Activated B cell treated with CpG ODN at 0.5 μM for 24 hours (primary cell): ENCODE measurements at regions not wholly inside any gene's neighbourhood (a gene's known extent, or its start where the extent isn't known, plus 50 kb on each side); places are given as distances from the start of the nearest gene placed in this dataset.

Experiments
- ATAC-seq: fragments of 200-7000 bp; cut with Tn5 transposase; one replicate; pipeline ENCODE4 v1.10.0; 2021; ENCODE audit warnings: low read depth, mild to moderate bottlenecking, moderate library complexity
- CTCF ChIA-PET: fragments of 350-600 bp; sonication (Branson Sonifier 250); formaldehyde crosslinking; loops from one replicate; lab custom pipeline; 2021; ENCODE audit warnings: antibody characterized with exemption; lab: Charles Lee
- POLR2A ChIA-PET: fragments of 350-600 bp; sonication (Branson Sonifier 250); formaldehyde crosslinking; loops from one replicate; lab custom pipeline; 2021; ENCODE audit warnings: antibody characterized with exemption; lab: Charles Lee
- DNase-seq: peaks from one replicate; pipeline ENCODE4 v3.0.0; 2022
- H3K27ac Mint-ChIP-seq: one replicate; pipeline ENCODE4 v1.8.0; 2020; ENCODE audit warnings: mixed read lengths
- H3K27me3 Mint-ChIP-seq: one replicate; pipeline ENCODE4 v1.8.0; 2021; ENCODE audit warnings: mixed read lengths
- H3K36me3 Mint-ChIP-seq: one replicate; pipeline ENCODE4 v1.8.0; 2021; ENCODE audit warnings: low read depth, mixed read lengths
- H3K4me1 Mint-ChIP-seq: one replicate; pipeline ENCODE4 v1.8.0; 2021; ENCODE audit warnings: mixed read lengths
- H3K4me3 Mint-ChIP-seq: one replicate; pipeline ENCODE4 v1.8.0; 2020; ENCODE audit warnings: mild to moderate bottlenecking, mixed read lengths
- H3K9me3 Mint-ChIP-seq: one replicate; pipeline ENCODE4 v1.8.0; 2020; ENCODE audit warnings: mixed read lengths
- intact Hi-C: fragments of 100-400 bp; cut with micrococcal nuclease; formaldehyde crosslinking; loops from one replicate; pipeline ENCODE4 v1.15.1; 2024
- TF ChIP-seq, protein P1 (sequence below): fragments of 200-600 bp; IDR thresholded peaks from one replicate; pipeline ENCODE4 v1.8.0; 2022; ENCODE audit warnings: antibody characterized with exemption, mild to moderate bottlenecking

DNA sequence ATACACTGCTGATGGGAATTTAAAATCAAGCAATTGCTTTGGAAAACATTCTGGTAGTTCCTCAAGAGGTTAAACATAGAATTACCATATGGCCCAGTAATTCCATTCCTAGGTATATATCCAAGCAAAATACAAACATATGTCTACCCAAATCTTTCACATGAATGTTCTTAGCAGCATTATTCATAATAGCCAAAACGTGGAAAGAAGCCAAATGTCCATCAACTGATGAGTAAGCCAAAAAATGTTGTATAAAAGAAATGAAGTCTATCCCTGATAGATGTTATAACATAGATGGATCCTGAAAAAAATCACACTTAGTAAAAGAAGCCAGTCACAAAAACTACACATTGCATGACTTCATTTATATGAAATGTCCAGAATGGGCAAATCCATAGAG lies 893.0 kb downstream of the SORCS3 start:
- TF ChIP-seq, protein P1, sequence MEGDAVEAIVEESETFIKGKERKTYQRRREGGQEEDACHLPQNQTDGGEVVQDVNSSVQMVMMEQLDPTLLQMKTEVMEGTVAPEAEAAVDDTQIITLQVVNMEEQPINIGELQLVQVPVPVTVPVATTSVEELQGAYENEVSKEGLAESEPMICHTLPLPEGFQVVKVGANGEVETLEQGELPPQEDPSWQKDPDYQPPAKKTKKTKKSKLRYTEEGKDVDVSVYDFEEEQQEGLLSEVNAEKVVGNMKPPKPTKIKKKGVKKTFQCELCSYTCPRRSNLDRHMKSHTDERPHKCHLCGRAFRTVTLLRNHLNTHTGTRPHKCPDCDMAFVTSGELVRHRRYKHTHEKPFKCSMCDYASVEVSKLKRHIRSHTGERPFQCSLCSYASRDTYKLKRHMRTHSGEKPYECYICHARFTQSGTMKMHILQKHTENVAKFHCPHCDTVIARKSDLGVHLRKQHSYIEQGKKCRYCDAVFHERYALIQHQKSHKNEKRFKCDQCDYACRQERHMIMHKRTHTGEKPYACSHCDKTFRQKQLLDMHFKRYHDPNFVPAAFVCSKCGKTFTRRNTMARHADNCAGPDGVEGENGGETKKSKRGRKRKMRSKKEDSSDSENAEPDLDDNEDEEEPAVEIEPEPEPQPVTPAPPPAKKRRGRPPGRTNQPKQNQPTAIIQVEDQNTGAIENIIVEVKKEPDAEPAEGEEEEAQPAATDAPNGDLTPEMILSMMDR: no peak
- H3K27ac Mint-ChIP-seq: no peak overlapping the region
- no peak overlapping the region for H3K4me3 Mint-ChIP-seq
- DNase-seq: no peak
- no peak for ATAC-seq
- H3K27me3 Mint-ChIP-seq: no peaks in the 10 kb centered on the region
- H3K4me1 Mint-ChIP-seq: no peaks in the 10 kb centered on the region
- ChIA-PET CTCF (no interaction called here), POLR2A (no interaction called here)
- intact Hi-C loops: no loop called here
- no peaks in the 10 kb centered on the region for H3K36me3 Mint-ChIP-seq
- H3K9me3 Mint-ChIP-seq: peaks cover 14% of the 10 kb centered on the region

DNA sequence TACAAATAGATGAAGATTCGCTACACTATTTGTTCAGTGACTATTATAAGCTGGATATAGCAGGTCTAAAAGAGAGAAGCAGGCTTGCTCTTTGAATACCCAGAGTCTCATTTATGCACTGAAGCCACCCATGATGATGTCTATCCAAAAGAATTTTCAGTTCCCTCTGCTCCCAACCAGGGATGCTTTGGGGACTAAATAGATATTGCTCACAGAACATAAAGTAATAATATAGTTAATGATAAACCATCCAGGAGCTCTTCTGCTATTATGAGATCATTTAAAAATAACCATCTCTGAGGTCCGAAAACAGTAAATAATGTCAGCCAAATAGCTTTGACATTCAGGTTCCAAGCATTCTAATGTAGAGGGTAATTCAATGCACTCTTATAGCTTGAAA lies 875.4 kb downstream of the SORCS3 start:
- Mint-ChIP-seq H3K4me3 (no peak overlapping the region), H3K9me3 (no peaks in the 10 kb centered on the region), H3K36me3 (no peaks in the 10 kb centered on the region), H3K4me1 (no peaks in the 10 kb centered on the region), H3K27ac (no peak overlapping the region), H3K27me3 (no peaks in the 10 kb centered on the region)
- DNase-seq (no peak), ATAC-seq (no peak)
- TF ChIP-seq, protein P1: no peak
- ChIA-PET CTCF (no interaction called here), POLR2A (no interaction called here)
- intact Hi-C loops: no loop called here

DNA sequence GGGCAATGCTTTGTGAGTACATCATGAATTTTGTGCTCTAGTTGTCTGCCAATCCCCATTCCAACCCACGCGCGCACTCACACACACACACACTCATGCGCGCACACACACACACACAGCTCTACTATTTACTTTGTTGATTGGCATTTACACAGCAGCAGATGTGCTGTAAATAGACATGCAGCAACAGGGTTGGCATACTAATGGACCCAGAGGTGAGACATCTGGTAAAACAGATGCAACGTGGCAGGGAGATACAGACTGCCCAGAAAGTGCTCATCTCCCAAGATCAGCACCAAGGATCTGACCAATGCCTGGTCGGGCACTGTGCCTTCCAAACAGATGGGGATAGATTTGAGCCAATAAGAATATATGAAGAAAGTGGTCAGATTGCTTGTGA lies 873.0 kb downstream of the SORCS3 start:
- ChIA-PET POLR2A (no interaction called here), CTCF (no interaction called here)
- Mint-ChIP-seq H3K4me3 (no peak overlapping the region), H3K27ac (no peak overlapping the region), H3K4me1 (no peaks in the 10 kb centered on the region), H3K36me3 (no peaks in the 10 kb centered on the region), H3K27me3 (no peaks in the 10 kb centered on the region), H3K9me3 (no peaks in the 10 kb centered on the region)
- DNase-seq (no peak), ATAC-seq (no peak)
- intact Hi-C loops: no loop called here
- TF ChIP-seq, protein P1: no peak

DNA sequence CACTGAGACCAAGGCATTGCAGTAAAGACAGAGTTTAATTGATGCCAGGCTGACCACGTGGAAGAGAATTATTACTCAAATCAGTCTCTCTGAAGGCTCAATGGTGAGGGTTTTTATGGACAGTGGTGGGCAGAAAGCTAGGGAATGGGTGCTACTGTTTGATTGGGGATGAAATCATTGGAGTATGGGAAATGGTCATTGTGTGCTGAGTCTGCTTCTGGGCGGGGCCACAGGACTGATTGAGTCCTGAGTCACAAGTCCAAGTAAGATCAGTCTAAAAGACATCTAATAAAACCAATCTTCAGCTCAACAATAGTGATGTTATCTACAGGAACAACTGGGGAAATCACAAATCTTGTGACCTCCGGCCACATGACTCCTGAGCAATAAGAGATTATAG lies 868.4 kb downstream of the SORCS3 start:
- no peak for ATAC-seq
- no peak overlapping the region for H3K27ac Mint-ChIP-seq

DNA sequence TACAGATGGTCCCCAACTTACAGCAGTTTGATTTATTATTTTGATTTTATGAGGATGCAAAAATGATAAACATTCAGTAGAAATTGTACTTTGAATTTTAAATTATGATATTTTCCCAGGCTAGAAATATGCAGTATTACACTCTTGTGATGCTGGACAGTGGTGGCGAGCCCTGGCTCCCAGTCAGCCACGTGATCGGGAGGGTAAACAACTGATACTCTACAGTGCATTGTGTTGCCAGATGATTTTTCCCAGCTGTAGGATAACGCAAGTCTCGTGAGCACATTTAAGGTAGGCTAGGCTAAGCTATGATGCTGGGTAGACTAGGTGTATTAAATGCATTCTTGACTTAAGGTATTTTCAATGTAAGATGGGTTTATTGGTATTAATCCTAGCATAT lies 865.2 kb downstream of the SORCS3 start:
- no peaks in the 10 kb centered on the region for H3K27me3 Mint-ChIP-seq
- no peak for ATAC-seq
- TF ChIP-seq, protein P1: no peak
- ChIA-PET POLR2A (no interaction called here), CTCF (no interaction called here)
- intact Hi-C loops: no loop called here
- H3K4me3 Mint-ChIP-seq: no peak overlapping the region
- H3K9me3 Mint-ChIP-seq: no peaks in the 10 kb centered on the region
- no peaks in the 10 kb centered on the region for H3K4me1 Mint-ChIP-seq
- no peak for DNase-seq
- no peak overlapping the region for H3K27ac Mint-ChIP-seq
- H3K36me3 Mint-ChIP-seq: no peaks in the 10 kb centered on the region

More for the DNA sequence above, 868.4 kb downstream of the SORCS3 start:
- H3K9me3 Mint-ChIP-seq: no peaks in the 10 kb centered on the region
- H3K4me1 Mint-ChIP-seq: no peaks in the 10 kb centered on the region
- intact Hi-C loops: no loop called here
- no peaks in the 10 kb centered on the region for H3K36me3 Mint-ChIP-seq
- no peak for DNase-seq
- TF ChIP-seq, protein P1: no peak
- H3K27me3 Mint-ChIP-seq: no peaks in the 10 kb centered on the region
- H3K4me3 Mint-ChIP-seq: no peak overlapping the region
- ChIA-PET POLR2A (no interaction called here), CTCF (no interaction called here)
